ENCODE measurements at regions not wholly inside any gene's neighbourhood (a gene's known extent, or its start where the extent isn't known, plus 50 kb on each side); places are given as distances from the start of the nearest gene placed in this dataset.
A peak's percentile ranks its signal among the peaks of the same experiment; 100 is the strongest.

DNA sequence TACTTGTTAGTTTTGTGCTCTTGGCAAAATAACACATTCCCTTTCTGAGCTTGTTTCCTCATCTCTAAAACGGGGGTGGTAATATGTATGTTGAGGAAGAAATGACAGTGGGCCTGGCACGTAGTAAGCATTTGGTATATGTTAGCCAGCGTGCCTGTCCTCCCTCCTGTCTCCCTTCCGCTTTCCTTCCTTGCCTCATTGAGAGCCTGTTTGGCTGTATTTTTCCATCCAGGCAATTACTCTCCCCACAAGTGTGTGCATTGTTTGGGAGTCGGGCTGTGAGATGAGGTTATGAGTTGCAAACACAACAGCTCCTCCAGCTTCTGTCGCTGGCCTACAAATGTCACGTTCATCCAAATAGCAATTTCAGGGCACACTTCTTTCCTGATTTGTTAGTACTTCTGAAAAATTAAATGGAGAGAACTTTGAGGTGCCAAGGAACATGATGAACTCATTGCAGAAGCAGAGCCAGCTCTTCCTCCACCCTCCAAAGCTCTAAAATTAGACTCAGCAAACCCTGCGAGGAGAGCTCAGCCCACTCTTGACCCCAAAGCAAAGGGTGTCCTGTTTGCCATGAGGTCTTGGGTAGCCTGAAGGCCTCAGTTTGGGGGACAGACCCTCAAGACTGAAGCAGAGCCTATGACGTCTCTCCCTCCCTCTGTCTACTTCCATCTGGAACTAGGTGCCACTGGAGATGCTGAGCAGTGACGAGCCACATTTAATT is 50.7 kb upstream of the TOX2 start:
- no peak for DNase-seq (ENCODE audit: low spot score)

DNA sequence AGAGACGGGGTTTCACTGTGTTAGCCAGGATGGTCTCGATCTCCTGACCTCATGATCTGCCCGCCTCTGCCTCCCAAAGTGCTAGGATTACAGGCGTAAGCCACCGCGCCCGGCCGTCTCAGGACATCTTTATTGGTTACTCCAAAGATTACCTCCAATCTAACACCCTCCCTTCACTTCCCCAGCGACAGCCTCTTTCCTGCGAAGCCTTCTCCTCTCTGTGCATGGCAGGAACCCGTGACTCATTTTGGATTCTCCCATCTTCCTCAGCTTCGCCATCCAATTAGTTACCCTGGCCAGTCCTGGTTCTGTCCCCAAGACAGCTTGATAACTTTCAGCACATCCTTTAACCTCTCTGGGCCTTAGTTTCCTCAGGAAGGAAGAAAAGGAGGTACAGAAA is 51.3 kb upstream of the TOX2 start:
- no peak for DNase-seq (ENCODE audit: low spot score)

DNA sequence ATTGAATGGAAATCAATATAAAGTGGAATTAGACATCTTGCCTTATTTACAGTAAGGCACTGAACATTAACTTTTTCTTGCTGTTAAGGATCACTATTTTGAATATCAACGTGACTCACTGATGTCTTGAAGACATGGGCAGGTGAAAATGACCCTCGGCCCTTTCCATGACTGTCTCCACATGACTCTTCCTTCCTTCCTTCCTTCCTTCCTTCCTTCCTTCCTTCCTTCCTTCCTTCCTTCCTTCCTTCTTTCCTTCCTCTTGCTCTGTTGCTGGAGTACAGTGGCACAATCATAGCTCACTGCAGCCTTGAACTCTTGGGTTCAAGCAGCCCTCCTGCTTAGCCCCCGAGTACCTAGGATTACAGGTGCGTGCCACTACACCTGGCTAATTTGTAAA is 52.2 kb upstream of the TOX2 start:
- DNase-seq (ENCODE audit: low spot score), result no peak

DNA sequence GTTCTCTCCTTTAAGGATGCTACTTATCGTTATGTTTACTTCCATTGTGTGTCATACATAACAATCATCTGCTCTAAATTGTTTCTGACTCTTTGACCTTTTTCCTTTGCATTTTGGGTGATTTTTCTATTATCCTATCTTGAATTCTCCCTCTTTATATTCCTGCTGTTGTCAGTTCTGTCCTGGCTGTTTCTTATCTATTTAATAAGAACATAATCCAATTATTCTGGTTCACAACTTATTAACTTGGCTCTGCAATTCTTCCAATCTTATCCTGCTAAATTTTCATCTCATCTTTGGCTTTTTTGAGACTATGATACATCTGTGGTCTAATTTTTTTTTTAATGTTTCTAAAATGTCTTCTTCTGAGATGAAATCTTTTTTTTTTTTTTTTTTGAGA is 54.7 kb upstream of the TOX2 start:
- DNase-seq (ENCODE audit: low spot score), result no peak

DNA sequence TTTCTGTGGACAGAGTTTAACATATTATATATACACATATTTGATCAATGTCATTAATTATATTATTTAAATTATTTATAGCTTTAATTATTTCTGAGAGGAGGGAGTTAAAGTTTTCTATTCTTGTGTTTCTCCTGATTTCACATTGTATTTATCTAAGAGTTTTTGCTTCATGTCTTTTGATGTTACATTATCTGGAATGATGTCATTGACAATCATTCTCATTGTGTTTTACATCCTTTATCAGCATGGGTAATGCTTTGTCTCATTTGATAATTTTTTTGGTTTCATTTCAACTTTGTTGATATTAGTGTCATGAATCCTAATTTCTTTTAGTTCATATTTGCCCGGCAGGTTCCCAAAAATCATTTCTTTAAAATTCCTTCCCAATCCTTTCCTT is 56.7 kb upstream of the TOX2 start:
- no peak for DNase-seq (ENCODE audit: low spot score)

DNA sequence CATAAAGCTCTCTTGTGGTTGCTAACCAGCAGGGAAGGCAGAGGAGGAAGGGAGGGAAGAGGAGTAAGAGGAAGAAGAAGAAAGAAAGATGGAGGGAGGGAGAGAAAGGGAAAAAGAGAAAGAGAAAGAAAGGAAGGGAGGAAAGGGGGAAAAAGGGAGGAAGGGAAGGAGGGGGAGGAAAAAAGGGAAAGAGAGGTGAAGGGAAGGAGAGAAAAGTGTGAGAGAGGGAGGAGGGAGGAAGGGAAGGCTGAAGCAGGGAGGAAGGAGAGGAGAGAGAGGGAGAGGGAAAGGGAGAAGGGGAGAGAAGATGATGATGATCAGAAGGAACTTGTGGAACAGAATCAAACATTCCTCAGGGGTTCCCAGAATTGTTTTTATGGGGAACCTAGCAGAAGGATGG is 57.5 kb upstream of the TOX2 start:
- no peak for DNase-seq (ENCODE audit: low spot score)

DNA sequence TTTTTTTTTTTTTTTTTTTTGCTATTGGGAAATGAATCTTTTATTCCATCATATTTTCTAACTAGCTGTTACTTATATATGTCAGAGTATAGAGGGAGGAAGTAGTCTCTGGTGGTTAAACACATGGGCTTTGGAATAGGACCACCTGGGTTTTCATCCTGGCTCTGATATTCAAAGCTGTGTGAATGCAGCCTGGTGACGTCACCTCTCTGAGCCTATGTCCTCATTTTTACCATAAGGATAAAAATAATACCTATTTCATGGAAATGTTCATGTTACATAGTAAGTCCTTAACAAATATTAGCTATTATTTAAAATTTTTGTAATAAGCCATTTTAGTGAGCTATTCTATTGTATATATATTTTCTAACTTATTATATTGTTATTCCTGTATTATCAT is 58.8 kb upstream of the TOX2 start:
- no peak for DNase-seq (ENCODE audit: low spot score)

DNA sequence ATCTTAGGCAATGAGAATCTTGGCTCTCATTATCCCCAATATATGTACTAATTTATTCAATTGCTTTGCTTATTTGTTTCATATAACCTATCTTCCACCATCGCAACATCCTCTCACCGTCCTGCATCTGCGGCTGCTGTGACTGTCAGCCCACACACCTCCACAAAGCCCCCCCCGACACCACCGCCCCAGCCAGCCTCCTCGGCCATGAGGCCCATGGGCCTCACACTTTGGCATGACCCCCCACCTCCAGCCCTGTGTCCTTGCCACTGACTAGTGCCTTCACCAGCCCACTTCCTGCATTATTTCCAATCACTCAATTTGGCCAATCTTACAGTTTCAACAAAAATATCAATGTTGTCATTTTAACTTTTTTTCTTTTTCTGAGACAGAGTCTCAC is 60.7 kb upstream of the TOX2 start:
- DNase-seq (ENCODE audit: low spot score), result no peak

DNA sequence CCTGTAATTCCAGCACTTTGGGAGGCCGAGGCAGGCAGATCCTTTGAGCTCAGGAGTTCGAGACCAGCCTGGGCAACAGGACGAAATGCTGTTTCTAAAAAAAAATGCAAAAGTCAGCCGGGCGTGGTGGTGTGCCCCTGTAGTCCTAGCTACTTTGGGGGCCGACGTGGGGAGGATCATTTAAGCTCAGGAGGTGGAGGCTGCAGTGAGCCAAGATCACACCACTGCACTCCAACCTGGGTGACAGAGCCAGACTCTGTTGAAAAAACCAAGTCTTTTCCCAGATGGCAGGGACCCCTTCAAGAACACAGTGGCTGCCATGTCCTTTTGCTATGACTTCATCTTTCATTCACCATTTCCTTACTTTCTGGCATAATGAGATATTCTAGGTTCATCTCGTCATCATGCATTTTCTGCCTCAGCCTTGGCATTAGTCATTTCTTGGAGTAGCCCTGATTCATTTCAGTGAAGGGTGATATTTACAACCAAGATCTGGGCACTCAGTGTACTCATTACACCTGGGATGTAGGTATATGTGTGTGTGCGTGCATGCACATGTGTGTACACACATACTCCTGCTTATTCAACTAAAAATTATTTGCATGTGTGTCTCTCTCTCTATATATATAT is 61.4 kb upstream of the TOX2 start:
- DNase-seq (ENCODE audit: low spot score), result no peak

DNA sequence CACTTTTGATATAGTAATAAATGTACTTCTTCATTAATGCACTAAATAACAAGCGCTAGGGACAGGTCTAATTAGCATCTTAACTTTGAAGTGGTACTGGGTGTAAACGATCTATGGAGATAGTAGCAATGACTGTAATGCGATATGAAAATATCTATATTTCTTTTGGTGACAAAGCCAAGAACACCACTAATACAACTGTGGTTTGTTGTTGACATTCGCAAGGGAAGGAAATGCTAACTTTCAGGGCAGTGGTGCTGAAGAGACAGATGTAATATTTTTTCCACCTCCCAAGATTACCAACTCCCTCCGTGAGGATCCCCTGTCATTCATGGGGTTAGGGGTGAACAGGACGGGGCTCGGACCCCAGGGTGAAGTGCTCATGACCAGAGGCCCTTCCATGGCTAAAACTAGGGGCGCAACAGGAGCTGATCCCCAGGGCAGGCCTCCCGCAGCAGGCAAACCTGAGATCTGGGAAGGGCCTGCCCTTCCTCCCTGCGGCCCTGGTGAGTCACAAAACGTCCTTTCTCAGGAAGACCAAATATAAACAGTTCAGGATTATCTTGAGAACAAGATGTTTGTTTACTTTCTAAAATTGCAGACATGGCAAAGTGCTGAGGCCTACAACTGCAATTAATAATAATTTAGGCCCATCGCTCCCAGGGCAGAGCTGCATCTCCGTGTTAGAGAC is 65.0 kb upstream of the TOX2 start:
- DNase-seq (ENCODE audit: low spot score), result peak; percentile 89

DNA sequence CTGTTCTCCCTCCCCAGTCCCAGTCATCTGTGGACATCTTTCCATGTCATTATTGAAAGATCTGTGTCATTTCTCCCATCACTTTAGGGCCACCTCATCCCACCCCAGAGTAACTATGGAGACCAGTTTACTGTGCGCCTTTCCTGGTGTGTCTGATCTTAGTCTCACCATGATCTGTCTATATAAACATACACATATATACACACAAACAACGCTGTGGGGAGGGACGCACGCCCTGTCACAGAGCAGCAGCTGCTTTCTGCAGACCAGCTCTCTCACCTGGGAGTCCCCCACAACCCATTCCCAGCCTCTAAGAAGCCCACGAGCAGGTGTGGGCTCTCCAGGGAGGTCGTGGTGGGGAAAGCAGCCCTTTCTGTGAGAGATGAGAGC is 68.1 kb upstream of the TOX2 start:
- no peak for DNase-seq (ENCODE audit: low spot score)

DNA sequence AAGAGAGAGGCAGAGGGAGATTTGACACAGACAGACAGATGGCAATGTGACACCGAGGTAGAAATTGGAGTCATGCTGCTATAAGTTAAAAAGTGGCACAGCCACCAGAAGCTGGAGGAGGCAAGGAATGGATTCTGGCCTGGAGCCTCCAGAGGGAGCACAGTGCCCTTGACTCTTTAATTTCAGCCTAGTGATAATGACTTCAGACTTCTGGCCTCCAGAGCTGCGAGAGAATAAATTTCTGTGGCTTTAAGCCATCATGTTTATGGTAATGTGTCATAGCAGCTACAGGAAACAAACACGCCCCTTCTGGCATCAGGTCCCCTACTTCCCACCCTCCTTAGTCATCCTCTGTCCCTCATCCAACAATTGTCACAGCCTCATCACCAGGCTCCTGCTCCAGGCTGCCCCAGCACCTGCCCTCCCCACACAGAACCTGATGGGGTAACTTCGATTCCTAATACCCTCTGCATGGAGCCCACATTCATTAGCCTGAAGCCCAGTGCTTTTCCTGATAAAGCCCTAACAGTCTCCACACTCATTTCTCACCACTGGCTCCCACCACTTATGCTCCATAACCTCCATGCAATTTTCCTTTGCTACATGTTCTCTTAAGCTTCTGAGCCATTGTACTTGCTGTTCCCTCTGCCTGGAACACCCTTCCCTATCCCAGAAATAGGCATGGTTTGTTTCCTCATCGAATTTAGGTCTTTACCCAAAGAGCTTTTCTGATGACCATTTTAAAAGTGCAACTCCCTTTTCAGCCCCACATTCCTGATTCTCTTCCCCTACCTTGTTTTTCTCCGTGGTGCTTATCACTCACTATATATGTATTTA is 69.7 kb upstream of the TOX2 start:
- DNase-seq (ENCODE audit: low spot score), result peak; percentile 96

DNA sequence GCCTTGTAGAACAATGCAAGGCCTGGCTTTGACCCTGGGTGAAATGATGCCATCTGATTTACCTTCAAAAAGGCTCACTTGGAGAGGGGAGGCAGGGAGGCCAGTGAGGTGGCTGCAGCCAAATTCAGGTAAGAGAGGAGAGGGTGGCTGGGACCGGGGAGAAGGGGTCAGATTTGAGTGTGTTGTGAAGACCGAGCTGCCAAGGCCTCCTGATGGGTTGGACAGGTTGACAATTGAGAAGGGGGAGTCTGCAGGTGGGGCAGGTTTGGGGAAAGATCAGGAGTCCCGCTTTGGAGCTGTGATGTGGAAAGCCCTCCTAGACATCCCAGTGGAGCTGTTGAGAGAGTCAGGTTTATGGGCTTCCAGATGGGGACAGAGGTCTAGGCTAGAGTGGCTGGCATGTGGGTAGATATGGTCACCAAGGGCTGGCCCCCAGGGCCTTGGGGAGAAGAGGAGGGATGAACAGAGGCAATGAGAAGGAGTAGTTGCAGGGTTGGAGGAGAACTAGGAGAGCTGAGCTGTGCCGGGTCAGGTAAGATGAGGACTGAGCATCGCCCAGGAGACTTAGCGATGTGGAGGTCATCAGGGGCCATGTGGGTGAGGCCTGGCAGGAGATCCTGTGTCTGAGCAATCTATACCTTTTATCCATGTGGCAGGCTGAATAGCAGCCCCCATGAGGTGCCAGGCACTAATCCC is 70.5 kb upstream of the TOX2 start:
- DNase-seq (ENCODE audit: low spot score), result no peak

DNA sequence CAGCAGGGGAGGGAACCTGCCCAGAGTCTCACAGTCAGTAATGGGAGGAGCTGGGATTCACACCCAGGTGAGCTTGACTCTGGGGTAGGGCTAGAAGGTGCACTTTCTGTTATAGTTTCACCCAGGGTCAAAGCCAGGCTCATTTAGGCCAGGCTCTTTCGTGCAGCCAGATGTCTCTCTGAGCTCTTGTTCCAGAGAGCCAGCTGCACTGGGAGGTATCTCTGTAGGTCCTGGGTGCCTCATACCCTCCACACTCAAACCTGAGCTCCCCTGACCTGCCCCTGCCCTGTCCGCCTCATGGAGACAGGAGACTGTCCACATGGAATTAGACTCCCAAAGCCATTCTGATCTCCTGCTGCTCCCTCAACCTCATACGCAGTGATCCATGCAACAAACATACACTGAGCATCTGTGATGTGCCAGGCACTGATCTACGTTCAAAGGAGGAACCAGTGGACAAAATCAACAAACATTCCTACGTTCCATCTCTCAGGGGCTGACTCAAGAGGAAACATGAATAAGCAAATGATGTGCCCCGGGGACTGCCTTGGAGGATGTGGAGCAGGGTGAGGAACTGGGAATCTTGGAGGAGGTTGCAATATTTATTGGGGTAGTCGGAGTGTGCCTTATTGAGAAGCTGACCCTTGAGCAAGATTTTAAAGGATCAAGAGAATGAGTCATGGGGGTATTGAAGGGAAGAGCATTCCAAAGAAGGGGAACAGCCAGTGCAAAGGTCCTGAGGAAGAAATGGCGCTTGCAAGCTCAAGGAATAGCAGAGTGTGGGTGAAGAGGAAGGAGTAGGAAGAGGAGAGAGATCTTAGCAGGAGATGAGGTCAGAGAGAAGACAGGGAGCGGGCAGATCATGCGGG is 71.3 kb upstream of the TOX2 start:
- DNase-seq (ENCODE audit: low spot score), result peak; percentile 74

DNA sequence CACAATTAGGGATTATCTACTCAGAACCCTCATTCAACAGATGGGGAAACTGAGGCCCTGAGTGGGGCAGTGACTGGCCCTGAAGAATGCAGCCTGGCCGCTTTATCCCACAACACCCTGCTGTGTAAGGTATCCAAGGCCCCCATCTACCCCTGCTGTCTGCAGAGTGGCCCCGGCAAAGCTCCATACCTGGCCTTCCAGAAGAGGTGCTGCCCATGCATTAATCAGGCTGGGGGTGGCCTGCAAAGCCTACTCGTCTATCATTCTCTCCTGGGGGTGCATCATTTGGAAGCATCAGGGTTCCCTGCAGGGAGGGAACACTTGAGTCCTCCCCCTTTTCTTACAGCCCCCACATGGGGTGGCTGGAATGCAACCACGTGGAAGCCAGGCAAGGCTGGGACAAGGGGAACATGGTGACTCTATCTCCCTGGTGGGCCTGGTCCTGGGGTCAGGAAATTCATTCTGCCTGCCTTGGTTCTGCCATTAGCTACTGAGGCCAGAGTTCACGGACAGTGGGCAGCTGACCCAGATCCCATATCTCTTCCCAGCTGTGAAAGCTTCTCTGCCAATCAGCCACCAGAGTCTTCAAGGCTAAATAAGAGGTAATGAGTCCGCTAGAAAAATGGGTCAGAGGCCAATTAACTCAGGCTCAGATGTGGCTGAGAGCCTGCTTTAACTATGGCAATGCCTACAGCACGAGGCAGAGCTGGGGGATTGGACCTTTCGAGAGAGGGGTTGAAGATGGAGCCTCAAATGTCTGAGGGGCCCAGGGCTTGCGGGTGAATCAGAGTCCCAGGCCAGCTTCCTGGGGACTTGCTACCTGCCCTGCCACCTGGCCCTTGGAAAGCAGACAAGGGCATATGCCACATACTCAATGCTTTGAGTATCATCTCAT is 72.3 kb upstream of the TOX2 start:
- DNase-seq (ENCODE audit: low spot score), result no peak

DNA sequence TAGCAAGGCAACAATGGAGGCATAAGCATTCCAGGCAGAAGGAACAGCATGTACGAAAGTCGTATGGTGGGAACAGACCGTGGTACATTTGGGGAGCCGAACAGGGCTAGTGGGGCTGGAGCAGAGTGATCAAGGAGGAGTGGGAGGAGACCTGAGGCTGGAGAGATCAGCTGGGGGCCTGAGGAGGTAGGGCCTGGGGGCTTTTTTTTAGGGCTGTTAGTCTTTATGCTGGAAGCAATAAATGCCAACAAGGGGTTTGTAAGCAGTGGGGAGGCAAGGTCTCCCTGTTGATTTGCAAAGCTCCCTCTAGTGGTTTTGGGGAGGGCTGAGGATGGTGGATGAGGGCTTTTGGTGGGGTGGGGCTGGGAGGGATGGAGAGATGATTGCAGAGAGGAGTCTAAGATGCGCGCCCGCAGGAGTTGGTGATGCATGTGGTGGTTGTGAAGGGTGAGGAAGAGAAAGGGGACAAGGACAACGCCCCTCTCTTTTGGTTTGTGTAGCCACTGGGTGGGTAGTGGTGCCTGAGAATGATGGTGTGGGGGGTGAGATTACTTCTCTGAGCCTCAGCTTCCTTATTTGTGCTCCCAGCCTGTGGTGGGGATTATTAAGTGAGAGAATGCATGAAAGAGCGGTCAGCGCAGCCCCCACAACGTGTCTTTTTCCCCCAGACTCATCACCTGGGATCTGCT is 74.1 kb upstream of the TOX2 start:
- peak; percentile 35 for DNase-seq (ENCODE audit: low spot score)

DNA sequence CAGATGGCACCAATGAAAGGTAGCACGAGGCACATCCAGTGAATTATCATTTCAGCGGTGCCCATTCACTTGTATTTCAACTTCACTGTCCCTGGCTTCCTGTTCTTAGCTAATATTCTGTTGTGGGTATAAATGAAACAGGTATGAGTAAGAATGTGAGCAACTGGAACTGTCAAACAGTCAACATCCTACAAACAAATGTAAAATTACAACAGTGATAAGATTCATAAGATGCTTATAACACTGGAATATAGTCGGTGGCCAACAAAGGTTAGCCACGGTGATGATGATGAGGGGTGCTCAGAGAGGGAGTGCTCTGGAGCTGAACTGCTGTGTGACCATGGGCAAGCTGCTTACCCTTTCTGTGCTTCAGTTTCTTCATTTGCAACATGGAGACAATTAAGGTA is 74.9 kb upstream of the TOX2 start:
- no peak for DNase-seq (ENCODE audit: low spot score)

DNA sequence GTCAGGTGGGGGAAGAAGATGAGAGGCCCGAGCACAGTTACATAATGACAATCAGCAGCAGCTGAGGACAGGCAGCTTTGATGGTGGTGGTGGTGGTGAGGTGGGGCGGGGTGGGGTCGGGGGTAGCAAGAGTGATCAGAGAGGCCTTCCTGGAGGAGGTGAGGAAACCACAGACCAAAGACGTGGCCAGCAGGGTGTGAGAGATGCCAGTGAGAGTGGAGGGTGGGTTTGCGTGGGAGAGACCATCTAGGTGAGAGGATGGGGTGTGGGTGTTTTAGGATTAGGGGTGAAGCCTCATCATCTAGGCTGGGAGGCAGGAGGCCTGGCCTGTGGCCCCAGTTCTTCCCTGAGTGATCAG is 76.0 kb upstream of the TOX2 start:
- no peak for DNase-seq (ENCODE audit: low spot score)

All from H4 (cell line).